Neutrophil (primary cell): ENCODE measurements at regions not wholly inside any gene's neighbourhood (a gene's known extent, or its start where the extent isn't known, plus 50 kb on each side); places are given as distances from the start of the nearest gene placed in this dataset.

Experiments
- H3K27ac ChIP-seq: fragments of 200-600 bp; sonication (generic); 2 replicates; pipeline ENCODE4 v1.5.1; 2016; ENCODE audit warnings: mild to moderate bottlenecking, moderate library complexity
- H3K27me3 ChIP-seq: fragments of 200-600 bp; sonication (generic); 2 replicates; pipeline ENCODE4 v1.6.0; 2016; ENCODE audit warnings: mild to moderate bottlenecking
- H3K36me3 ChIP-seq: fragments of 200-600 bp; sonication (generic); 2 replicates; pipeline ENCODE4 v1.5.1; 2017
- H3K4me1 ChIP-seq, 2 experiments: fragments of 200-600 bp in 1 of 2; sonication (generic) in 1 of 2; 1 replicate in 1 of 2; 2 replicates in 1 of 2; pipeline versions ENCODE4 v1.5.1 to v1.6.1; 2013 to 2016; ENCODE audit warnings: low read depth in 1 of 2, low read length in 1 of 2, mild to moderate bottlenecking in 1 of 2, moderate library complexity in 1 of 2; ENCODE audit not compliant: control insufficient read depth in 1 of 2, insufficient read depth in 1 of 2
- H3K4me3 ChIP-seq, 2 experiments: fragments of 200-600 bp in 1 of 2; sonication (generic) in 1 of 2; 1 replicate in 1 of 2; 2 replicates in 1 of 2; pipeline ENCODE4 v1.5.1; 2013 to 2016; ENCODE audit warnings: low read depth in 1 of 2, low read length in 1 of 2, mild to moderate bottlenecking in 1 of 2, moderate library complexity in 1 of 2
- H3K9me3 ChIP-seq: fragments of 200-600 bp; sonication (generic); 2 replicates; pipeline ENCODE4 v1.5.1; 2016
- TF ChIP-seq, protein P1 (sequence below): fragments of 200-600 bp; sonication (generic); IDR thresholded peaks from 2 replicates; pipeline ENCODE4 v1.5.1; 2016; ENCODE audit warnings: antibody characterized with exemption

DNA sequence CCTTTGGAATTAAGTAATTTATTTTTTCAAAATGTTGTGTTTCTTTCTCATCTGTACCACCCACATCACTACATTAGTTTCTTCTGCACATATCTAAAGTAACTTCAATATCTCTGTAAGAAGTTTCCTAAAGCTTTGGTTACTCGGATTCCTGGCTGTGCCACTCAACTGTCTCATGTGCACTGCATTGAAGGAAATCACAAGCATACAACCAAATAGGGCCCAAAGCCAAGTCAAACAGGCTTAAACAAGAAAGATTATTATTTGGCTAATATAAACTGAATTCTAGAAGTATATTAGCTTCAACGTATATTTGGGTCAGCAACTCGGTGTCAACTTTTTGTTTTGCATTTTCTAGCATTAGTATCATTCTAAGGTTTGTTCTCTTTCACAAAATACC, 1647.6 kb upstream of the SPRY2 start:
- peaks cover 5% of the 10 kb centered on the region for H3K9me3 ChIP-seq
- no peak overlapping the region for H3K4me3 ChIP-seq
- H3K27me3 ChIP-seq: no peaks in the 10 kb centered on the region
- TF ChIP-seq, protein P1, sequence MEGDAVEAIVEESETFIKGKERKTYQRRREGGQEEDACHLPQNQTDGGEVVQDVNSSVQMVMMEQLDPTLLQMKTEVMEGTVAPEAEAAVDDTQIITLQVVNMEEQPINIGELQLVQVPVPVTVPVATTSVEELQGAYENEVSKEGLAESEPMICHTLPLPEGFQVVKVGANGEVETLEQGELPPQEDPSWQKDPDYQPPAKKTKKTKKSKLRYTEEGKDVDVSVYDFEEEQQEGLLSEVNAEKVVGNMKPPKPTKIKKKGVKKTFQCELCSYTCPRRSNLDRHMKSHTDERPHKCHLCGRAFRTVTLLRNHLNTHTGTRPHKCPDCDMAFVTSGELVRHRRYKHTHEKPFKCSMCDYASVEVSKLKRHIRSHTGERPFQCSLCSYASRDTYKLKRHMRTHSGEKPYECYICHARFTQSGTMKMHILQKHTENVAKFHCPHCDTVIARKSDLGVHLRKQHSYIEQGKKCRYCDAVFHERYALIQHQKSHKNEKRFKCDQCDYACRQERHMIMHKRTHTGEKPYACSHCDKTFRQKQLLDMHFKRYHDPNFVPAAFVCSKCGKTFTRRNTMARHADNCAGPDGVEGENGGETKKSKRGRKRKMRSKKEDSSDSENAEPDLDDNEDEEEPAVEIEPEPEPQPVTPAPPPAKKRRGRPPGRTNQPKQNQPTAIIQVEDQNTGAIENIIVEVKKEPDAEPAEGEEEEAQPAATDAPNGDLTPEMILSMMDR: no peak
- H3K4me1 ChIP-seq: no peaks in the 10 kb centered on the region
- H3K36me3 ChIP-seq: no peaks in the 10 kb centered on the region
- no peak overlapping the region for H3K27ac ChIP-seq

DNA sequence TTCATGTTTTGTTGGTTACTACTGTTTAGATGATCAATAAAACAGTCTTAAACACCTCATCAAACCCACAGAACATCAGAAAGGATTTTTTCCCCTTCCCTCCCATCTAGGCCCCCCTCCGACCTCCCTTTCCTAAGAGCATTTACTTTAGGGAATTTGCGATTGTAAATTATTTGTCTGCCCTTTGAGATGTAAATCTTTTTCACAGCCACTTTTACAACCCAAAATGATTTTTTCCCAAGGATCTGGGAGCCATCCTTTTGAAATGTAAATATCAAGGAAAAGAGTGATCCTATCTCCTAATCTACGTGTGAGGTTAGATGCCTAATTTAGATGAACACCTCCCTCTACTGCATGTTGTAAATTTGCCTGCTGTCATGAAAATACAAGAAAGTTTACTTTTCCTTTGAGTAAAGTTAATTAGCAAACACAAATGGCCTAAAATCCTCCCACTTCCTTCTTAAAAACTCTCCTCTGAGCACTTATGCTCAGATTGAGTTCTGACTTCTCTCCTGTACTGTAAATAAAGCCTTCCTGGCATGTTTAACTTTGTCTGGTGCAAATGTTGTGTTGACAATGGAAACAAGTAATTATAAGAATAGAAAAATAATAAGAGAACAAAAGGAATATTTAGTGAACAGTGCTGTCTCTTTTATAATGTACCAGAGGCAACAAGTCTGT, 1646.9 kb upstream of the SPRY2 start:
- no peaks in the 10 kb centered on the region for H3K27me3 ChIP-seq
- TF ChIP-seq, protein P1: no peak
- H3K27ac ChIP-seq: no peak overlapping the region
- no peaks in the 10 kb centered on the region for H3K4me1 ChIP-seq
- H3K4me3 ChIP-seq: no peak overlapping the region
- peaks cover 5% of the 10 kb centered on the region for H3K9me3 ChIP-seq
- H3K36me3 ChIP-seq: no peaks in the 10 kb centered on the region

DNA sequence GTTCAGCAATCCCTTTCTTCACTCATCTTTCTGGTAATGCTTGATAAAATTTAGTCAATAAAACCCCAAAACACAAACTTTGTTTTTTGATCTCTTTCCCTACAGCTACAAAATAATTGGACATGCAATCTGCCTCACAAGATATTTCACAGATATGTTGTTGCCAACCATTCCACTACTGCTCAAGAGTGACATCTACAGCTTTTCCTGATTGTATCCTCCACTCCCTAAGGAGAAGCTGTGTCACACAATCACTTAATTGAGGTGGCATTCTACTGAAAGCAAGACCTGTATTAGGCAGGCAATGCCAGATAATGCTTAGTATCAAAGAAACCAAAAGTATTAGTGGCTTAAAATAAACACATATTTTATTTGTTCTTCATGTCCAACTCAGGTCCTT, 1646.2 kb upstream of the SPRY2 start:
- TF ChIP-seq, protein P1: no peak
- no peaks in the 10 kb centered on the region for H3K27me3 ChIP-seq
- H3K4me3 ChIP-seq: no peak overlapping the region
- no peaks in the 10 kb centered on the region for H3K4me1 ChIP-seq
- H3K9me3 ChIP-seq: peaks cover 5% of the 10 kb centered on the region
- no peak overlapping the region for H3K27ac ChIP-seq
- H3K36me3 ChIP-seq: no peaks in the 10 kb centered on the region

DNA sequence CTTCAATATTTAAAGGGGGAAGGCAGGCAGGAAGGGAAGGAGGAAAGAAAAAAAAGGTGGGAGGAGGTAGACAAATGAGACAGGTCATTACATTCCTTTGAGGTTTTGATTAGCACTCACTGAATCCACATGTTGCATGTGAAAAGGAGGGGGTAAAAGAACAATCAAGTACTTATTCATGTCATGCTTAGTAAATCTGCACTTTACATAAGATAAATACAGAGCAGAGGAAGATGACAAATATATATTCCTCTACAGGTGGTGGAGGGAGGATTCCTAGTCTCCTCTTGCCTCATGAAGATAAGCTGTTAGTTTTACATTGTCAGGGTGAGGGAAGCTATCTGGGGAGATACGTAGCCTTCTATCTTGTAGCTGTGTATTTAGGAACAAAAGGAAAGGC, 1645.4 kb upstream of the SPRY2 start:
- TF ChIP-seq, protein P1: no peak
- Histone ChIP-seq H3K27ac (no peak overlapping the region), H3K4me1 (no peaks in the 10 kb centered on the region), H3K4me3 (no peak overlapping the region), H3K36me3 (no peaks in the 10 kb centered on the region), H3K9me3 (peaks cover 5% of the 10 kb centered on the region), H3K27me3 (no peaks in the 10 kb centered on the region)

DNA sequence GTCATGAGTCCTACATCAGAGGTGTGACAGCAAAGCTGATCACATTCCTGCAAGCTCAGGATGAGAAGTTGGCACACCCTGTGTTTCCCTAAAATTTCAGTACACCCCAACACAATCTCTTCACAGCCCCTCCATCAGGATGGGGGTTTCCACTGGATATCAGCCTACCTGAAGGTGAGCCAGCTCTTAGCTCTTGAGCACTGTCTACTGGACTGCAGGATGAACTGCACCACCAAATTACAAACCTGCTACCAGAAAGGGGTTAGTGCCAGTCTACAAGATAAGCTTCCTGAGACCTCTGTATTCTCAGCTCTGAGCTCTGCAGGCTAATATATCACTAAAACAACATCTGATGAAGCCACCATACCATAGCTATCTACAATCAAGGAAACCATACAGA, 1616.2 kb upstream of the SPRY2 start:
- Histone ChIP-seq H3K27ac (no peak overlapping the region), H3K36me3 (no peaks in the 10 kb centered on the region), H3K4me1 (no peaks in the 10 kb centered on the region), H3K9me3 (no peaks in the 10 kb centered on the region), H3K27me3 (no peaks in the 10 kb centered on the region), H3K4me3 (no peak overlapping the region)
- TF ChIP-seq, protein P1: no peak
